NCI-H524 treated with DMSO at 0.1 percent for 48 hours (cell line): ENCODE measurements at regions not wholly inside any gene's neighbourhood (a gene's known extent, or its start where the extent isn't known, plus 50 kb on each side); places are given as distances from the start of the nearest gene placed in this dataset.

Experiments used
- DNase-seq: peaks from one replicate; lab custom pipeline; 2025; lab: John Stamatoyannopoulos, UW

DNA sequence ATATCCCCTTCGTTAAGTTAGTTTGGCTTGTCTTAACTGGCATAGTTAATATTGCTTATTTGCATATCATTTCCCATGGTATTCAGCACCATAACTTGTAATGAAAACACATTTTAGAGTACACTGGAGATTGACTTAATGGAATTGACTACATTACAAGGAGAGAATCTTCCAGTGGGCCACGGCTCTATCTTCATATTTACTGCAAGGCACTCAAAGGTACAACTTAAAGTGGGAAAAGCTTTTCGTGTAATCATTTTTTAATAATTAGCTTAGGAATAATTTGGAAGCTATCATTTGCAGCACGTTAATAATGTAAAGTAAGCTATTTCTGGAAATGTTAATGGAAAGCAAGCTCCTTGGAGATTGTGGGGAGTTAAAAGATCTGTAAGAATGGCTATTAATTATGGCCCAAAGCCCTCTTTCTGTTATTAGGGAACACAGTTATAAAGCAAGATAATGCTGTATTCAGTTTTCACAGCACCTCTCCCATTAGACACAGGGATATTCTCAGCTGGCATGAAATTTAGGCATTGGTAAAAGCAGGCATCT, 551.5 kb upstream of the RGMA start:
- no peak for DNase-seq

- DNase-seq: no peak
Measured at GRCh38 chr15:93631958-93632618, 543.1 kb upstream of the RGMA start.

DNA sequence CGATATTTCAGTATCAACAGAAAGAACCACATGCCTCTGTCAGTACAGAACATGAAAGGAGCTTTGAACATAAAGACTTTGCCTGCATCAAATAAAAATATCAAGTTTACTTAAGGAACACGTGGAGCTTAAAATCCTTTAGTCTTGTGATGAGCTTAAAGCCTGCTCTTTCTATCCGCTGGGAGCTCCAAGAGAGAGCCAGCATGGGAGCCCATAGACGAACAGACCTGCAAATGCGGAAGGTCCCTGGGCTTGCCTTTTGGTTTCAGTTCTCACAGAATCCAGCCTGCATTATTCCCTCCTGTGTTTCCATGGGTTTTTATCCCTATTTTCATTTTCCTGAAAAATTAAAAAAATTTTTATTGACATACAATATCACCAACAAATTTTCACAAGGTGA, 530.6 kb upstream of the RGMA start:
- DNase-seq: no peak

- no peak for DNase-seq
Measured at GRCh38 chr15:93617443-93617842, 528.4 kb upstream of the RGMA start.

DNA sequence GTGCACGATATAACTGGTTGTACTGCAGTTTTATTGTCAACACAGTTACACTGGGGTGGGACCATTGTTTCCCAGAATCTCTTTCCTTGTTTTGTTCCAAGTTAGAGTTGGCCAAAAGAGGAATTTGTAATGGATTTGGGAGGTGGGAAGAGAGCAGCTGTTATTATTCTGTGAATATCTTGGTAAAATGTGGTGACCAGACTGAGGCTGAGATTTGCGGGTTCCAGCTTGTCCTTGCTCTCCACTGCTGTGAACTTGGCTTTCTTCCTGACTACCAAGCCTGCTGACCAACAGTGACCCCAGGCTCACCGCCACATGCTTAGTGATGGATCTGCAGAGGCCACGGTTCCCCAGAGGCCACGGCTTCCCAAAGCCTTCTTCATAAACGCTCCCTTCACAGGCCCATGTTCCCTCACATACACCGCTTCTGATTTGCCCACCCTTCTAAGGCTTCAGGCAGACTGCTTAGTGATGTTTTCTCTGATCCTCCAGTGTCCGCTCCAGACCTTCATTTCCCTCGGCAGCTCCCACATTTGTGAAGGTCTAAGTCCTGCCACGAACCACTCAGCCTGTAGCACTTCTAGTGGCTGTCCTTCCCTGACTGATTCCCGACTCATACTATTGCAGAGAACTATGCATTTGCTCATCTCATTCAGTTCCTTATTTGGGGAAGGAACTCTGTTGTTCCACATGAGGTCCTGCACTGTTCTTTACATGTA, 525.5 kb upstream of the RGMA start:
- DNase-seq: no peak

- DNase-seq: no peak
Measured at GRCh38 chr15:93613386-93613785, 524.4 kb upstream of the RGMA start.

GRCh38 chr15:93612953-93613352, 523.9 kb upstream of the RGMA start:
- no peak for DNase-seq

DNA sequence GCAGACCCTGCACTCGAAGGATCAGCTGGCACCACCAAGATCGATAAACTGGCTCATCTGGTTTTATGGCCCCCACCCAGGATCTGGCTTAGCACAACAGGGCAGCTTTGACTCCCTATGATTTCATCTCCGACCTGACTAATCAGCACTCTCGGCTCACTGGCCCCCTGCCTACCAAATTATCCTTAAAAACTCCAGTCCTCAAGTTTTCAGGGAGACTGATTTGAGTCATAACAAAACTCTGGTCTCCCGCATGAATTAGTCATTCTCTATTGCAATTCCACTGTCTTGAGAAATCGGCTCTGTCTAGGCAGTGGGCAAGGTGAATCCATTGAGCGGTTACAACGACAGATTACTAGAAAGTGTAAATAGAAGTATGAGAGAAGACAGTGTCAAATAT, 521.9 kb upstream of the RGMA start:
- DNase-seq: no peak

DNA sequence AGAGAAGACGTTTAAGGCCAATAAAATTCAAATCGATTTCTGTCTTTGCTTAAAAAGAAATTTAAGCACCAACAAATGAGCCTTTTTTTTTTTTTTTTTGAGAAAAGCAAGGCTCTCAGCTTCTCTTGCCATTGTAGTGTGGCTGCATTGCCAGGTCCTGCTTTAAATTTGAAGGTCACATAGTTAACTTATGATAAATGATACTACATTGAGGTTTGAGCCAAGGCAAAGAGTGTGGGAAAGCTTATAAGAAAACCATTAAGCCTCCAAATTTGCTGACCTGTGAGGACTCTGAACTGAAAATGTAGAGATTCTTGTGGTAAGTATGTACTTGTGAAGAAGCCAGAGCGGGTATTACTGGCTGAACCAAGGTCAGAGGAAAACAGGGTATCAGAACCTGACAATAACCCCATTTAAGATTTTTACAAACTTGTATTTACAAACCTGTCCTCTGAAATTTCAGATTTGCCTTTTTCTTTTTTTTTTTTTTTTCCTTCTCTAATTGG, 519.7 kb upstream of the RGMA start:
- DNase-seq: no peak

- DNase-seq: no peak
Measured at GRCh38 chr15:93603550-93603949, 514.5 kb upstream of the RGMA start.

- no peak for DNase-seq
Measured at GRCh38 chr15:93587059-93587521, 498.1 kb upstream of the RGMA start.

GRCh38 chr15:93585012-93585411, 496.0 kb upstream of the RGMA start:
- DNase-seq: no peak

GRCh38 chr15:93583968-93584367, 495.0 kb upstream of the RGMA start:
- DNase-seq: no peak

GRCh38 chr15:93583552-93583951, 494.5 kb upstream of the RGMA start:
- no peak for DNase-seq

- no peak for DNase-seq
Measured at GRCh38 chr15:93570527-93570926, 481.5 kb upstream of the RGMA start.

- DNase-seq: no peak
Measured at GRCh38 chr15:93566762-93567161, 477.8 kb upstream of the RGMA start.

- DNase-seq: no peak
Measured at GRCh38 chr15:93565201-93565600, 476.2 kb upstream of the RGMA start.

- DNase-seq: no peak
Measured at GRCh38 chr15:93563218-93563617, 474.2 kb upstream of the RGMA start.

DNA sequence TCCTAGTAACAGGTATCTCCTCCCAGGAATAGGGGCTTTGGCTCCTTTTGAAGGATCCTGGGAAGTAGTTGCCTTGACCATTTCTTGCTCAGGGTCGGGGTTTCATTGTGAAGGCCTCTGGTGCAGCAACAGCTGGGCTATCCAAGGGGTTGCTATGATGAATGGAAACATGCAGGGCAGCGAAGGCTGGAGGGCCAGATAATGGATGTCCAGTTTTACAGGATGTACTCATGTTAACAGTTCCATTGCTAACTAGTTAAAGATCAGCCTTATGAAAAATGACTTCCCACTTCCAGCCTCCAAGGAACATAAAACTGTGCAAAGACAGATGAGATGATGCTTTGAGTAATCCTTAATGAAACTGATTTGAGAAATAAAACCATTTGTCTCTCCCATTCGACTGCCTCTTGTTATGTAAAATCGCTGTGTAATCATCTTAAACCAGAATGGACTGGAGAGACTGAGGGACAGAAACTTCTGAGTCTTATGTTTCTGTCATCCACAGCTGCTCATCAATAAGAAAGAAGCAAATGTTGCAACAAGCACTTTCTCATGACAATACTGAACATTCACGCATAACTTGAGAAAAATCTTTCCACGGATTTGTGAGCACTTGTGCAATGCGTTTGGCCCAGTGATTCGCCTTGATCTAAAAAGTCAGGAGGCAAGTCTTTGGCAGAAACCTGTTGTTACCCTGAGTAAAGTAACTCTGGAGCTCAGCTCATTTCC, 473.5 kb upstream of the RGMA start:
- no peak for DNase-seq

DNA sequence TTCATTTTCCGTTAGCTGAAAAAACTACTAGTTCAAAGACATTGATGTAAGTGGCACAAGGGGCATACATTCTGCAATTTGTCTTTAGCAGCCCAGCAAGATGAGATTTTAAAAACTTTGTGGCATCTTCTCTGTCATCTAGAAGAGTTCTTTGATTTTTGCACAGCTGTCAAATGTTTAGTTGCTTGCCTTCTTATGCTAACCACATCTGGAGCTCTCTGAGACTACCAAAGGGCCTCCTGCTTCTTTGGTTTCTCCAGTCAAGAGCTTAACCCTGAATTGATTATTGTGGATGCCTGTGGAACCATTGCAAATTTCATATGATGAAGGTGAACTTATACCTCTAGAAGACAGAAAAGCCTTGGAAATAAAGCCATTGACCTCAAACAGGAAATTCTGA, 468.7 kb upstream of the RGMA start:
- DNase-seq: no peak

DNA sequence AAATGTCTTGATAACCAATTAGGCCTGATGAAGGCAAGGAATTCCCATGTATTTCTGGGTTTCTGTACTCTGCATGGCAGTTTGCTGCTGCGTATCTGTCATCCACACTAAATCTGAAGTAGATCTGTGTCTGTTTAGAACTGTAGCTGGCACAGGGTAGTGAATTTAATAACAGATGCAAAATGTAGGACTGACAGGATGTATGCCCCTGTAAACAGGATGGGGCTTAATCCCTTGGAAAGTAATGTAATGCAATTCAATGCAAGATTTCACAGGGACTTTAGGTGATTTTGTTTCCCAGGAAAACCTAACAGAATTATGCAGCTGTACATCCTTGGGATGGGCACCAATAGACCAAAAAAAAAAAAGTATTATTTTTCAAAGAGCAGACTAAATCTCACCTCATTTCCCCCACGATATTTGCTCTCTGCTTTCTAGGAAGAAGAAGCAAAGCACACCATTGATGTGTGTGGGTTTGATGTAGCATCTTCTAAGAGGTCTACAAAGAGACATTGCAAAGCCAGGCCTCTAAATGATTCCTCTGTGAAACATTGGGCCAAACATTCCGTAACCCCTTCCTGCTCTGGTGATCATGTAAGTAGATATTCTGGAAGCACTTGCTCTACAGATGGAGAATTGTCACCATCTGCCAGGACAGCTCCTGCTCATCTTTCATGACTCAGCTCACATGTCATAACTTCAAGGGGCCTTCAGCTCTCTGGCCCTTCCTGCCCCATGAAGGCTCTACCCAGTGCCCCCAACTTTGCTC, 464.3 kb upstream of the RGMA start:
- no peak for DNase-seq

- DNase-seq: no peak
Measured at GRCh38 chr15:93543093-93543492, 454.1 kb upstream of the RGMA start.
